ENCODE measurements at regions not wholly inside any gene's neighbourhood (a gene's known extent, or its start where the extent isn't known, plus 50 kb on each side); places are given as distances from the start of the nearest gene placed in this dataset.
"Not testable (repeated sequence)": the region's sequence is repeated elsewhere in the genome, so short reads cannot be mapped to it uniquely, and the experiment has no call there.

GRCh38 chr14:89486961-89487360 is 69.9 kb upstream of the FOXN3 start:
- DNase-seq, result no peak

DNA sequence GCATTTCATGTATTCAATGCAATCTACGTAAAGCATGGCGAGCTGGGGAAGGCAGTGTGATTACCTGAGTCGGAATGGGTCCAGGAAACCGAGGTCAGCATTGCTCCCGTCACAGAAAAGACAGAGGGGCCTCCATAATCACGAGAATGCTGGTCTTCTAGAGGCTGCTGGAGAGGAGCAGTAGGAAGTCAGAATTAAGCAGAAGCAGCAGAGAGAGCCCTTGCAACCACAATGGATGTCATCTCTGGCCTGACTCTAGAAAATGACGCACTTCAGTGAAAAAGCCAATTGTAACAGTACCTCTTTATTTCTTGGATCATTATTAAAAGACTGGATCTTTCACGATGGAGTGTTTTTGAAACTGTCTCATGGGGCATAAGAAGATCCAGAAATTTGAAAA is 69.5 kb upstream of the FOXN3 start:
- peak in 1 of 2 donors; percentile 18 for DNase-seq

GRCh38 chr14:89485264-89485663 is 68.2 kb upstream of the FOXN3 start:
- peak in 1 of 2 donors; percentile 60 for DNase-seq

GRCh38 chr14:89484051-89484844 is 67.2 kb upstream of the FOXN3 start:
- DNase-seq, result peak in 1 of 2 donors; percentile 18

DNA sequence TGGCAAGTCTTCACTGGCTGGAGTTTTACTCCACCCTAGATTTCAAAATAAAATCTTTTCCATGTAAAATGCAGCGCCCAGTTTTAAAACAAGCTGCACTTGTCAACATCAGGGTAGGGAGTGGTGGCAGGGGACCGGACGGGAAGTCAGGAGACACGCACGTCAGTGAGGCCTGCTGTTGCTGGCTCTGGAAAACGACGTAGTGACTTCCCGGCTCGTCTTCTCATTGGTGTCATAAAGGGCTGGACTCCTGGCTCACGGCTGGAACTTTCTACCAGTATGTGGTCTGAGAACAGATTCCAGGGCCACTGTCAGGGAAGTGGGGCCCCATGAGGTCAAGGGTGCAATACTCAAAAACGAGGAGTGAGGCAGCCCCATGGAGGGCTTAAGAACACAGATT is 64.2 kb upstream of the FOXN3 start:
- no peak for DNase-seq

GRCh38 chr14:89480278-89480677 is 63.2 kb upstream of the FOXN3 start:
- DNase-seq, result no peak

- peak in 1 of 2 donors; percentile 15 for DNase-seq
Observed at GRCh38 chr14:89479802-89480201, 62.8 kb upstream of the FOXN3 start.

DNA sequence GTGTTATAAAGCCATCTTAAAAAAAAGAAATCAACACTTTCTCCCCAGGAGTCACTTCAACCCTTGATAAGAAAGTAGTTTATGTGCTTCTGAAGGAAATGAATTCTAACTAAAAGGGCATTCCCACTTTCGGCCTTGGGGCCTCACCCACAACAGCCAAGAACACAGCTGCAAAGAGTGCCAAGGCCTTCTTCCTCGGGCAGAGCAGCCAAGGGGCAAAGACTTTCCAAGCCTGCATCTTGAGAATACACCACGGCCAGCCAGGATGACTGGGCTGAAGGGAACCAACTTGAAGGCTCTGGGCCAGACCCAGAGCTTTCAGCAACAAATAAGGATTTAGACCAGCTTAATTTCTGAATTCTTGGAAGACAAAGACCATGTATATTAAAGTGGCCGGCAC is 60.4 kb upstream of the FOXN3 start:
- no peak for DNase-seq

- DNase-seq, result no peak
Observed at GRCh38 chr14:89476354-89476896, 59.4 kb upstream of the FOXN3 start.

DNA sequence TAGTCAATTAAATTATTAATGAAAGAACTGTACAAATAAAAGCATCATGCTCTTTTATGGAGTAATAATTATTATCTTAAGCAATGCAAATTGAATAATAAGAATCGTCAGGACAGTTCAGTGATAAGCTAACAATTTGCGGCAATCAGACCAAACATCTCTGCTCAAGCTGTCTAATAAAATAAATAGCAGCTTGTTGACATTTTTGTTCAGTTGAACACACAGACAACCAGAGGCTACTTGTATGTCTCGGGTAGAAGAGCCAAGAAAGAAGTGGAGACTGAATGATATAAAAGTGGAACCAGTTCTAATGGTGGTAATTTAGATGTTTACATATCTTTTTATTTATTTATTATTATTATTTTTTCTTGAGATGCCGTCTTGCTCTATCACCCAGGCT is 57.4 kb upstream of the FOXN3 start:
- no peak for DNase-seq

DNA sequence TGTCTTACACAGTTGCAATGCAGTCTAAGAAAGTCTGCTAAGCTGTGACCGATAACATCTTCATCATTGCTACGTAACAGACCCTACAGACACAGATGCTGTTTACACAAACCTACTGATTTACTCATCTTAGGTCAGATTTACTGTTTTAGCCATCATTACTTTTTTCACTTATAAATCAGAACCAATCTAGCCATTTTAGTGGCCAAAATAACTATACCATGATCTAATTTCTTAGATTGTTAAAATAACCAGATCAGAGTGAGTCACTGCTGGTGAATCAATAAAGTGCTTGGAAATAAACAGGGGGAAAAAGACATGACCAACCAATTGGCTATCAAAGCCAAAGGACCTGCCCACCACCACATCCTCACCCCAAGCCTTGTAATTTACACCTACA is 57.0 kb upstream of the FOXN3 start:
- no peak for DNase-seq

DNA sequence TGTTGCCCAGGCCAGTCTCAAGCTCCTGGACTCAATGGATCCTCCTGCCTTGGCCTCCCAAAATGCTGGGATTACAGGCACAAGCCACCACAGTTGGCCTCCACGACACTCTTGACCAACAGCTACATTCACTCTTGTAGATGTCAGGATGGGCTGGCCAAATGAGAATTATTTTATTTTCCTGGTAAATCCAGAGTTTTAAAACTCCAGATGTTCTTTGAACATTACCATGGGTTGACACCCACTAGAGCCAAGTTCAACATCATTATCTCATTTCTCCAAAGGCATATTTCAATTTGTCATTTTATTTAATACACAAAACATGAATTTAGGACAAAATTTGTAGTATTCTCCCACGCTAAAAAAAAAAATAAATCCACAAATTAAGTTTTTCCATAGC is 56.5 kb upstream of the FOXN3 start:
- DNase-seq, result no peak

DNA sequence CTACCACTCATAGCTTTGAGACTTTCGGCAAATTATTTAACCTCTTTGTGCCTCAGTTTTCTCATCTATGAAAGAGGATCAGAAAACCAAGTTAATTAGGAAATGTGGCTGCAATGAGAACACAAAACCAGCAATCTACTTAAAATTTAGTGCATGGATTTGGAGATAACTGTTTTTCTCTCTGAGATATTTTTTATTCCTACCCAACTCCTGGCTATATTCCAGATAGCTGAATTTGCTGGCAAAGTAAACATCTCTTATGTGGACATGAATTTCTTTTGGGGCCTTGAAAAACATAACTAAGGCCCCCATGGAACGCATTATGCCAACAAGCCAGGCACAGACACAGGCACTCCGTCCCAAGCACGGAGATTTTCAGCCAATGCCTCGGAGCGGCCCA is 53.4 kb upstream of the FOXN3 start:
- no peak for DNase-seq

- DNase-seq, result no peak
Observed at GRCh38 chr14:89469210-89470198, 52.5 kb upstream of the FOXN3 start.

DNA sequence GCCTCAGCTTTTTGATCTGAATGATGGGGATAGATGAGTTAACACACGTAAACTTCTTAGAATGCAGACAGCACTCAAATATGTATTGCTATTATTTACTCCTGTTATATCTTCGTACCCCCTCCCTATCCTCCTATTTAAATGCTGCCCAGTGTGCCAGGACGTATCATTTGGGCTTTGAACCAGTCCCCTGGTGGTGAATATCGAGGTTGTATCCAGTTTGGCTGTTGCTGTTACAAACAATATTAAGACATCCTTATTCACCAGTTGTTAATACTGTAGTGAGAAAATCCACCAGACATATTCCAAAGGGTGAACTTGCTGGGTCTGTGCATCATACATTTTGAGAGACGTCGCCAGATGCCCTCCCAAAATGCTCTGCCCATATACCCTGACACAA is 51.5 kb upstream of the FOXN3 start:
- no peak for DNase-seq

DNA sequence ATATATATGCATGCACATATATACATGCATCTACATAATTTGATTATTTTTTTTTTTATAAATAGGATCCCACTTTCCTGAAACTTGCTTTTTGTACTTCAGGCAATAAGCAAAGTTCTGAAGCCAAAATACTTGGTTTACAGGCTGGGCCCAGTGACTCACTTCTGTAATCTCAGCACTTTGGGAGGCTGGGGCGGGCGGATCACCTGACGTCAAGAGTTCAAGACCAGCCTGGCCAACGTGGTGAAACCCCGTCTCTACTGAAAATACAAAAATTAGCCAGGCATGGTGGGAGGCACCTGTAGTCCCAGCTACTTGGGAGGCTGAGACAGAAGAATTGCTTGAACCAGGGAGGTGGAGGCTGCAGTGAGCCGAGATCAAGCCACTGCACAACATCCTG is 51.0 kb upstream of the FOXN3 start:
- not testable (repeated sequence) for DNase-seq

- no peak for DNase-seq
Observed at GRCh38 chr14:89466944-89467343, 49.9 kb upstream of the FOXN3 start.
